ENCODE measurements at regions not wholly inside any gene's neighbourhood (a gene's known extent, or its start where the extent isn't known, plus 50 kb on each side); places are given as distances from the start of the nearest gene placed in this dataset.
A peak's percentile ranks its signal among the peaks of the same experiment; 100 is the strongest.

DNA sequence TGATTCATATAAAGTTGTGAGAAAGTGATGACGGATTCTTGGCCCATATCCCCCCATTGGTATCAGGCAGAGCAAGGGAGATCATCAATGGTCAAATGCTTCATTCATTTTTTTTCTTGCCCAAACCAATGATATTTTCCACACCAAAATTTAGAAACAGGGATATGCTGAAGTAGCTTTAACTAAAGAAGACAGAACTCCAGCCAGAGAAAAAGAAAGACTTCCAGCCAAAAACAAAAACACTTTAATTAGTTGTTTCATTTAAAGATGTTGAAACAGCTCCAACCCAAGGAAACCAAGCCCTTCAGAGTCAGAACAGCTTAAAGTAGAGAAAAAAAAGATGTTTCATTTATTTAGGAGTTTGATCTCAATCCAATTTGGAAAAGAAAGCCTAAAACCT, 358.9 kb upstream of the NBEA start:
- DNase-seq: no peak
- H3K9me3 Mint-ChIP-seq: peaks cover 6 to 34% of the 10 kb centered on the region in 2 donors
- ATAC-seq: no peak
- peak overlapping the region in 1 of 2 donors; percentile 42 for H3K27ac Mint-ChIP-seq
- peaks cover 4% of the 10 kb centered on the region for H3K4me1 Mint-ChIP-seq
- peaks cover 25% of the 10 kb centered on the region for H3K27me3 Mint-ChIP-seq
- no peak overlapping the region for H3K4me3 Mint-ChIP-seq

- ATAC-seq (no peak), DNase-seq (no peak)
- no peak overlapping the region for H3K4me3 Mint-ChIP-seq
- H3K4me1 Mint-ChIP-seq: peaks cover 4% of the 10 kb centered on the region
- H3K27ac Mint-ChIP-seq: no peak overlapping the region
- peaks cover 6 to 17% of the 10 kb centered on the region in 2 donors for H3K9me3 Mint-ChIP-seq
- H3K27me3 Mint-ChIP-seq: peaks cover 6% of the 10 kb centered on the region
Measured at GRCh38 chr13:34587576-34587975, 354.5 kb upstream of the NBEA start.

DNA sequence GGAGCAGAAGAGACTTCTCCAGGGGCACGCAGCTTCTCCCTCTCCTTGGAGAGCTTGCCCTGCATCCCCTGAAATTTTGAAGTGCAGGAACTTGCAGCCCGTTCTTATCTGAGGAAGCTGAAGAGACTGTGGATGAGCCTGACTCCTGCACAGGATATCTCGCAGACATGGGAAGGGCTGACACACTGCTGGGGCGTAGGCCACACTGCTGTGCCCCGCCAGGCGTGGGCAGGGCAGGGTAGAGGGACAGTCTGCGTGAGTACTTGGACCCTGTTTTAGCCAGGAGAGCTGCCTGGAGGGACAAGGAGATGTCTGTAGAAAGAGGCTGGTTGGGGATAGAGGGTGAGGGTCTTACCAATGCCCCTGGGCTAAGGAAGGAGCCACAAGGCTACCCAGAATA, 353.7 kb upstream of the NBEA start:
- Mint-ChIP-seq H3K9me3 (peaks cover 6 to 13% of the 10 kb centered on the region in 2 donors), H3K27ac (peak overlapping the region in 1 of 2 donors; percentile 70), H3K27me3 (no peaks in the 10 kb centered on the region), H3K4me3 (no peak overlapping the region), H3K4me1 (peaks cover 4% of the 10 kb centered on the region)
- DNase-seq: no peak
- no peak for ATAC-seq

- H3K4me1 Mint-ChIP-seq: peaks cover 4% of the 10 kb centered on the region
- ATAC-seq: no peak
- DNase-seq: no peak
- no peaks in the 10 kb centered on the region for H3K27me3 Mint-ChIP-seq
- no peak overlapping the region for H3K4me3 Mint-ChIP-seq
- H3K27ac Mint-ChIP-seq: no peak overlapping the region
- peaks cover 6 to 13% of the 10 kb centered on the region in 2 donors for H3K9me3 Mint-ChIP-seq
Measured at GRCh38 chr13:34589581-34589980, 352.5 kb upstream of the NBEA start.

DNA sequence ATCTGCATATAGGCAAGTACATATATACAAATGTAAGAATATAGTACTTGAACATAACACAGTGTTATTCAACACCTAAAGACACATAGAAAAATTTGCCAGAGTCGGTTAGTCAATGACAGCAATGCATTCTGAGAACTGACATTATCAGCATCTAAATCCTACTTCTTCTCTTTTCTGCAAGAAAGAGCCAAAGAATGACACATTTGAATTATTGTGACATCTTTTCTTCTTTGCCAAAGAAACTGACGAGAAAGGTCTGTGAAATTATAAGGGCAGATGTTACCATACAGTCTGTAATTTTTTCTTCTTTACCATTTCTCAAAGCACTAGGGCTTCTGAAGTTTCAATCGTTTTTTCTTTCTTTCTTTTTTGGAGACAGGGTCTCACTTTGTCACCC, 350.9 kb upstream of the NBEA start:
- no peak overlapping the region for H3K27ac Mint-ChIP-seq
- DNase-seq (no peak), ATAC-seq (no peak)
- H3K4me1 Mint-ChIP-seq: peaks cover 4% of the 10 kb centered on the region
- H3K27me3 Mint-ChIP-seq: no peaks in the 10 kb centered on the region
- peaks cover 6 to 9% of the 10 kb centered on the region in 2 donors for H3K9me3 Mint-ChIP-seq
- H3K4me3 Mint-ChIP-seq: no peak overlapping the region

GRCh38 chr13:34591900-34592529, 350.1 kb upstream of the NBEA start:
- Mint-ChIP-seq H3K9me3 (peaks cover under 1% of the 10 kb centered on the region in 2 donors), H3K27me3 (no peaks in the 10 kb centered on the region), H3K27ac (no peak overlapping the region), H3K4me1 (peaks cover 4% of the 10 kb centered on the region), H3K4me3 (no peak overlapping the region)
- DNase-seq: no peak
- no peak for ATAC-seq

DNA sequence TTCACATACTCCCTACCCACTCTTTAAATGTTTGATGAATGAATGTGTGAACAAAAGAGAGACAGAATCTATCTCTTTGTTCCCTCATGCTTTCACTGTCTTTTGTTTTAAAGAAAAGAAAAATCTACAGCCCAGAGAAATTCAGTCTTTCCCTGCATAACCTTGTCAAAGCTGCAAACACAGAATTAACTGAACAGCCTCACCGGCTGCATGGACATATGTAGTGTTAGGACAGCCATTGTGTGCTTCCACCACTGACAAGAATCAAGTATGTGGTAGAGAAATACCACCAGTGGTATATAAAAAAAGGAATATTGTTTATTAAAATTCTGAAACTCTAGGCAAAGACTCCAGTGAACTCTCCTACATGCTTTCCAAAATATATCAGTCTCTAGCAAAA, 348.4 kb upstream of the NBEA start:
- no peak overlapping the region for H3K4me3 Mint-ChIP-seq
- H3K27me3 Mint-ChIP-seq: no peaks in the 10 kb centered on the region
- no peak for ATAC-seq
- H3K9me3 Mint-ChIP-seq: no peaks in the 10 kb centered on the region
- H3K27ac Mint-ChIP-seq: no peak overlapping the region
- DNase-seq: no peak
- no peaks in the 10 kb centered on the region for H3K4me1 Mint-ChIP-seq

DNA sequence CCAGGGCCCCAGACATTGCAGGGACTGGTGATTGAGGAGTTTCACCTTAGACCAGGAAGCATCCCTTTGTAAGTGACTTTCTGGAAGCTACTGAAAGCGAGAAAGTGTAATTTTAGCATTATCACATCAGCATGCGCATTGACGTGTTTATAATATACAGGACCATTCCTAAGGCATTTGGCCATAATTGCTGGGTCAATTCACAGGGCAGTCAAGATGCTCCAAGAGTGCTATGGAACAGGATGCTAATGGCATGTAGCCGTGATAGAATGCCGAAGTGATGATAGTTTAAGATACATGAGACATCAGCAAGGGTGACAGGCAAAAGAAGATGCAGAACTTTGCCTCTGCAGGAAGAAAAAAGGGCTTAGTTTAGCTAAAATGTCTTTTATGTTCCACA, 347.6 kb upstream of the NBEA start:
- DNase-seq (no peak), ATAC-seq (no peak)
- Mint-ChIP-seq H3K4me3 (no peak overlapping the region), H3K4me1 (no peaks in the 10 kb centered on the region), H3K27ac (no peak overlapping the region), H3K9me3 (no peaks in the 10 kb centered on the region), H3K27me3 (no peaks in the 10 kb centered on the region)

GRCh38 chr13:34608331-34608730, 333.7 kb upstream of the NBEA start:
- Mint-ChIP-seq H3K9me3 (peaks cover 0 to 5% of the 10 kb centered on the region in 2 donors), H3K27ac (no peak overlapping the region), H3K4me3 (no peak overlapping the region), H3K4me1 (no peaks in the 10 kb centered on the region), H3K27me3 (no peaks in the 10 kb centered on the region)
- ATAC-seq: no peak
- DNase-seq: no peak

- no peak for DNase-seq
- no peak overlapping the region for H3K27ac Mint-ChIP-seq
- no peaks in the 10 kb centered on the region for H3K4me1 Mint-ChIP-seq
- H3K4me3 Mint-ChIP-seq: no peak overlapping the region
- H3K9me3 Mint-ChIP-seq: peaks cover 5 to 6% of the 10 kb centered on the region in 2 donors
- H3K27me3 Mint-ChIP-seq: no peaks in the 10 kb centered on the region
- ATAC-seq: no peak
Measured at GRCh38 chr13:34611671-34612070, 330.4 kb upstream of the NBEA start.

DNA sequence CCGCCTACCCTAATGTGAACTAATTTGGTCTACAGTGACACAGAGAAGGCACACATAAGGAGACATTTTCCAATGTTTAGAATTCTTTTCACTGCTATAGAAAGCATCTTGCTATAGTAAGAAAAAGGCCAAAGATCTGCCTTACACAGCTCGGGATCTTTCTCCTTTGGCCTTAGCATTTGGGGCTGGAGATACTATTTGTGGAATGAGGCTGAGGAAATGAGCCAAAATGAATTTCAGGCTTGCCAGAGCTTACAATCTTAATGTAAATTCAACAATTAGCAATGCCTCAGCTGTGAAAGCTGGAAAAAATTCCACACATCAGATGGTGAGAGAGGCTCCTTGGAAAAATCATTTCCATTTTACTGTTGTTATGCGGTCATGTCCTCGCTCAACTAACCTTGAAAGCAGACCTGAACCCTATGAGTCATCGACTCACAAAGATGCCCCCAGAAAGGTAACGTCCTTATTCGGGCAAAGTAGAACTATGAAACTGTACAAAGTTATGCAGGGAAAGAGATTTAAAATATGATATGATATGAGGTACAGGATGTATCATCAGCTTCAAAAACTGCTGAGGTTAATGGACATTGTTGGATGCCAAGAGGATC, 324.5 kb upstream of the NBEA start:
- Mint-ChIP-seq H3K9me3 (peaks cover 0 to 6% of the 10 kb centered on the region in 2 donors), H3K4me1 (no peaks in the 10 kb centered on the region), H3K27me3 (no peaks in the 10 kb centered on the region), H3K27ac (no peak overlapping the region), H3K4me3 (no peak overlapping the region)
- no peak for ATAC-seq
- DNase-seq: no peak

GRCh38 chr13:34618654-34619053, 323.4 kb upstream of the NBEA start:
- Mint-ChIP-seq H3K27ac (no peak overlapping the region), H3K27me3 (no peaks in the 10 kb centered on the region), H3K9me3 (peaks cover 0 to 5% of the 10 kb centered on the region in 2 donors), H3K4me3 (no peak overlapping the region), H3K4me1 (no peaks in the 10 kb centered on the region)
- DNase-seq (no peak), ATAC-seq (no peak)

GRCh38 chr13:34619326-34619725, 322.7 kb upstream of the NBEA start:
- Mint-ChIP-seq H3K9me3 (no peaks in the 10 kb centered on the region), H3K27me3 (no peaks in the 10 kb centered on the region), H3K4me3 (no peak overlapping the region), H3K4me1 (no peaks in the 10 kb centered on the region), H3K27ac (no peak overlapping the region)
- DNase-seq (no peak), ATAC-seq (no peak)

GRCh38 chr13:34620074-34620850, 321.8 kb upstream of the NBEA start:
- ATAC-seq: no peak
- H3K4me1 Mint-ChIP-seq: no peaks in the 10 kb centered on the region
- no peaks in the 10 kb centered on the region for H3K27me3 Mint-ChIP-seq
- H3K9me3 Mint-ChIP-seq: no peaks in the 10 kb centered on the region
- no peak for DNase-seq
- no peak overlapping the region for H3K27ac Mint-ChIP-seq
- no peak overlapping the region for H3K4me3 Mint-ChIP-seq

- no peak for DNase-seq
- Mint-ChIP-seq H3K4me3 (no peak overlapping the region), H3K4me1 (no peaks in the 10 kb centered on the region), H3K27me3 (peaks cover 3% of the 10 kb centered on the region), H3K9me3 (no peaks in the 10 kb centered on the region), H3K27ac (no peak overlapping the region)
- no peak for ATAC-seq
Measured at GRCh38 chr13:34620862-34621261, 321.2 kb upstream of the NBEA start.

GRCh38 chr13:34623331-34623730, 318.7 kb upstream of the NBEA start:
- H3K27ac Mint-ChIP-seq: no peak overlapping the region
- H3K27me3 Mint-ChIP-seq: peaks cover 15% of the 10 kb centered on the region
- no peaks in the 10 kb centered on the region for H3K9me3 Mint-ChIP-seq
- no peak overlapping the region for H3K4me3 Mint-ChIP-seq
- ATAC-seq (no peak), DNase-seq (no peak)
- H3K4me1 Mint-ChIP-seq: no peaks in the 10 kb centered on the region

All from stimulated activated naive CD8-positive, alpha-beta T cell treated with anti-CD3 and anti-CD28 coated beads, Interleukin-15, amount 100 ng/mL, for 72 hours (primary cell).